Loucy (cell line): ENCODE measurements at regions not wholly inside any gene's neighbourhood (a gene's known extent, or its start where the extent isn't known, plus 50 kb on each side); places are given as distances from the start of the nearest gene placed in this dataset.

Experiments used
- H2AFZ ChIP-seq: fragments of 200-600 bp; sonication (generic); 2 replicates; pipeline ENCODE4 v1.6.0; 2016; ENCODE audit warnings: antibody characterized with exemption, mild to moderate bottlenecking, low read length, moderate library complexity
- H3F3A ChIP-seq: fragments of 200-600 bp; 2 replicates; pipeline ENCODE4 v1.6.0; 2016; ENCODE audit warnings: antibody characterized with exemption, low read depth, mild to moderate bottlenecking
- H3K27me3 ChIP-seq: fragments of 200-600 bp; sonication (generic); 2 replicates; pipeline ENCODE4 v1.6.1; 2014; ENCODE audit warnings: low read length, mild to moderate bottlenecking; ENCODE audit not compliant: insufficient read depth, poor library complexity, severe bottlenecking
- H3K36me3 ChIP-seq: fragments of 200-600 bp; sonication (generic); 2 replicates; pipeline ENCODE4 v1.6.1; 2016; ENCODE audit warnings: low read length; ENCODE audit not compliant: insufficient read depth
- H3K4me1 ChIP-seq: fragments of 200-600 bp; sonication (generic); 2 replicates; pipeline ENCODE4 v1.5.1; 2014; ENCODE audit warnings: low read length, mild to moderate bottlenecking; ENCODE audit not compliant: insufficient read depth, poor library complexity, severe bottlenecking
- H3K4me2 ChIP-seq: fragments of 200-600 bp; sonication (generic); 2 replicates; pipeline ENCODE4 v1.6.0; 2014; ENCODE audit warnings: antibody characterized with exemption, low read length, low read depth, mild to moderate bottlenecking; ENCODE audit not compliant: poor library complexity, severe bottlenecking
- H3K4me3 ChIP-seq: fragments of 200-600 bp; sonication (generic); 2 replicates; pipeline ENCODE4 v1.5.1; 2014; ENCODE audit warnings: low read length, mild to moderate bottlenecking, mixed read lengths; ENCODE audit not compliant: poor library complexity, severe bottlenecking
- H3K79me2 ChIP-seq: fragments of 200-600 bp; sonication (generic); 2 replicates; pipeline ENCODE4 v1.6.1; 2014; ENCODE audit warnings: low read length; ENCODE audit not compliant: insufficient read depth
- H3K9ac ChIP-seq: fragments of 200-600 bp; sonication (generic); 2 replicates; pipeline ENCODE4 v1.6.0; 2014; ENCODE audit warnings: mild to moderate bottlenecking, low read depth, low read length, moderate library complexity; ENCODE audit not compliant: poor library complexity, severe bottlenecking
- H3K9me2 ChIP-seq: fragments of 200-600 bp; sonication (generic); replicated peaks from 2 replicates; pipeline ENCODE4 v1.6.1; 2016; ENCODE audit warnings: low read depth, low read length, mixed read lengths
- H3K9me3 ChIP-seq: fragments of 200-600 bp; sonication (generic); 2 replicates; pipeline ENCODE4 v1.6.1; 2014; ENCODE audit warnings: mild to moderate bottlenecking, antibody characterized with exemption, low read length, low read depth; ENCODE audit not compliant: insufficient read depth
- H4K20me1 ChIP-seq: fragments of 200-600 bp; sonication (generic); 2 replicates; pipeline ENCODE4 v1.6.0; 2014; ENCODE audit warnings: antibody characterized with exemption, low read length, mild to moderate bottlenecking; ENCODE audit not compliant: insufficient read depth, poor library complexity, severe bottlenecking
- CTCF ChIP-seq: fragments of 200-600 bp; sonication (generic); conservative IDR thresholded peaks from 2 replicates; pipeline ENCODE4 v1.5.1; 2014; ENCODE audit warnings: mild to moderate bottlenecking, antibody characterized with exemption, low read length
- EZH2phosphoT487 ChIP-seq: fragments of 200-600 bp; IDR thresholded peaks from 2 replicates; pipeline ENCODE4 v1.6.1; 2018; ENCODE audit warnings: antibody characterized with exemption, mild to moderate bottlenecking, moderate library complexity, borderline replicate concordance

GRCh38 chr11:23551706-23552105 lies 691.4 kb upstream of the CCDC179 start:
- TF ChIP-seq EZH2phosphoT487 (no peak), CTCF (no peak)
- Histone ChIP-seq H3K79me2 (no peaks in the 10 kb centered on the region), H3F3A (no peaks in the 10 kb centered on the region), H3K27me3 (no peaks in the 10 kb centered on the region), H3K9me3 (no peaks in the 10 kb centered on the region), H3K4me2 (no peak overlapping the region), H3K36me3 (no peaks in the 10 kb centered on the region), H3K9ac (no peak overlapping the region), H3K4me3 (no peak overlapping the region), H3K4me1 (peaks cover 12% of the 10 kb centered on the region), H4K20me1 (no peaks in the 10 kb centered on the region), H3K9me2 (no peaks in the 10 kb centered on the region), H2AFZ (no peak overlapping the region)

GRCh38 chr11:23554002-23554401 lies 693.7 kb upstream of the CCDC179 start:
- no peaks in the 10 kb centered on the region for H3K9me2 ChIP-seq
- TF ChIP-seq EZH2phosphoT487 (no peak), CTCF (peak; percentile 29; the same call in 1 of the 2 replicates)
- H3K27me3 ChIP-seq: no peaks in the 10 kb centered on the region
- peaks cover 12% of the 10 kb centered on the region for H3K4me1 ChIP-seq
- H3K4me2 ChIP-seq: no peak overlapping the region
- no peaks in the 10 kb centered on the region for H3K9me3 ChIP-seq
- no peak overlapping the region for H2AFZ ChIP-seq
- no peak overlapping the region for H3K9ac ChIP-seq
- H4K20me1 ChIP-seq: no peaks in the 10 kb centered on the region
- H3K36me3 ChIP-seq: no peaks in the 10 kb centered on the region
- no peaks in the 10 kb centered on the region for H3K79me2 ChIP-seq
- no peak overlapping the region for H3K4me3 ChIP-seq
- no peaks in the 10 kb centered on the region for H3F3A ChIP-seq

- Histone ChIP-seq H3K9ac (no peak overlapping the region), H3K79me2 (no peaks in the 10 kb centered on the region), H3K4me2 (no peak overlapping the region), H3K9me2 (no peaks in the 10 kb centered on the region), H3K9me3 (no peaks in the 10 kb centered on the region), H3K4me3 (no peak overlapping the region), H3K27me3 (no peaks in the 10 kb centered on the region), H3K4me1 (peaks cover 12% of the 10 kb centered on the region), H3F3A (no peaks in the 10 kb centered on the region), H4K20me1 (no peaks in the 10 kb centered on the region), H3K36me3 (no peaks in the 10 kb centered on the region), H2AFZ (no peak overlapping the region)
- TF ChIP-seq CTCF (no peak), EZH2phosphoT487 (no peak)
These were observed 694.8 kb upstream of the CCDC179 start for GRCh38 chr11:23555085-23555484.
